HEK293 (cell line): ENCODE measurements at regions not wholly inside any gene's neighbourhood (a gene's known extent, or its start where the extent isn't known, plus 50 kb on each side); places are given as distances from the start of the nearest gene placed in this dataset.

Source experiments
- MZF1 ChIP-seq: fragments of 450-650 bp; formaldehyde crosslinking; IDR thresholded peaks from 2 replicates; pipeline ENCODE4 v1.5.1; 2017; ENCODE audit warnings: missing biosample characterization, missing genetic modification characterization, borderline replicate concordance
- TRIM28 ChIP-seq: IDR thresholded peaks from 2 replicates; pipeline ENCODE4 v1.6.1; 2011; ENCODE audit warnings: low read length, control low read depth, borderline replicate concordance
- ZNF133 ChIP-seq: fragments of 450-650 bp; formaldehyde crosslinking; IDR thresholded peaks from 2 replicates; pipeline ENCODE4 v1.5.1; 2016; ENCODE audit warnings: missing biosample characterization, missing genetic modification characterization
- ZNF140 ChIP-seq: fragments of 450-650 bp; formaldehyde crosslinking; IDR thresholded peaks from 2 replicates; pipeline ENCODE4 v1.5.1; 2016; ENCODE audit warnings: missing biosample characterization, missing genetic modification characterization
- ZNF394 ChIP-seq: fragments of 450-650 bp; formaldehyde crosslinking; IDR thresholded peaks from 2 replicates; pipeline ENCODE4 v1.5.1; 2016; ENCODE audit warnings: missing biosample characterization, missing genetic modification characterization, mild to moderate bottlenecking, moderate library complexity, borderline replicate concordance
- ZNF660 ChIP-seq: fragments of 450-650 bp; IDR thresholded peaks from 2 replicates; pipeline ENCODE4 v1.5.1; 2018; ENCODE audit warnings: missing biosample characterization, mild to moderate bottlenecking, missing genetic modification characterization
- TF ChIP-seq, protein P1 (sequence below): fragments of 450-650 bp; formaldehyde crosslinking; IDR thresholded peaks from 2 replicates; pipeline ENCODE4 v1.5.1; 2016; ENCODE audit warnings: missing biosample characterization, missing genetic modification characterization
- TF ChIP-seq, protein P2 (sequence below): fragments of 450-650 bp; formaldehyde crosslinking; IDR thresholded peaks from 2 replicates; pipeline ENCODE4 v1.5.1; 2017; ENCODE audit warnings: missing biosample characterization, missing genetic modification characterization

DNA sequence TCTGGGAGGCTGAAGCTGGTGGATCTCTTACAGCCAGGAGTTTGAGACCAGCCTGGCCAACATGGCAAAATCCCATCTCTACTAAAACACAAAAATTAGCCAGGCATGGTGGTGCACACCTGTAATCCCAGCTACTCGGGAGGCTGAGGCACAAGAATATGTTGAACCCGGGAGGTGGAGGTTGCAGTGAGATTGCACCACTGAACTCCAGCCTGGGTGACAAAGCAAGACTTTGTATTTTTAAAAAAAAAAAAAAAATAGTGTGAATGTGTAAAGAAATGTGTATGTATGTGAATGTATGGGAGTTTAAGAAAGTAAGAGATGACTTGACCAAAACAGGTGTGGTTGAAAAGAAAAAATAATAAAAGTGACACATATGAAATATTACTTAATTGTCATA lies 167.7 kb upstream of the TEX13C start:
- TF ChIP-seq ZNF140 (tag by site-specific recombination) (no peak), TRIM28 (no peak), ZNF133 (tag by site-specific recombination) (no peak), ZNF660 (no peak), ZNF394 (tag by site-specific recombination) (no peak), MZF1 (tag by site-specific recombination) (no peak)
- TF ChIP-seq, protein P1, sequence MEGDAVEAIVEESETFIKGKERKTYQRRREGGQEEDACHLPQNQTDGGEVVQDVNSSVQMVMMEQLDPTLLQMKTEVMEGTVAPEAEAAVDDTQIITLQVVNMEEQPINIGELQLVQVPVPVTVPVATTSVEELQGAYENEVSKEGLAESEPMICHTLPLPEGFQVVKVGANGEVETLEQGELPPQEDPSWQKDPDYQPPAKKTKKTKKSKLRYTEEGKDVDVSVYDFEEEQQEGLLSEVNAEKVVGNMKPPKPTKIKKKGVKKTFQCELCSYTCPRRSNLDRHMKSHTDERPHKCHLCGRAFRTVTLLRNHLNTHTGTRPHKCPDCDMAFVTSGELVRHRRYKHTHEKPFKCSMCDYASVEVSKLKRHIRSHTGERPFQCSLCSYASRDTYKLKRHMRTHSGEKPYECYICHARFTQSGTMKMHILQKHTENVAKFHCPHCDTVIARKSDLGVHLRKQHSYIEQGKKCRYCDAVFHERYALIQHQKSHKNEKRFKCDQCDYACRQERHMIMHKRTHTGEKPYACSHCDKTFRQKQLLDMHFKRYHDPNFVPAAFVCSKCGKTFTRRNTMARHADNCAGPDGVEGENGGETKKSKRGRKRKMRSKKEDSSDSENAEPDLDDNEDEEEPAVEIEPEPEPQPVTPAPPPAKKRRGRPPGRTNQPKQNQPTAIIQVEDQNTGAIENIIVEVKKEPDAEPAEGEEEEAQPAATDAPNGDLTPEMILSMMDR (tag by site-specific recombination) = no peak
- TF ChIP-seq, protein P2, sequence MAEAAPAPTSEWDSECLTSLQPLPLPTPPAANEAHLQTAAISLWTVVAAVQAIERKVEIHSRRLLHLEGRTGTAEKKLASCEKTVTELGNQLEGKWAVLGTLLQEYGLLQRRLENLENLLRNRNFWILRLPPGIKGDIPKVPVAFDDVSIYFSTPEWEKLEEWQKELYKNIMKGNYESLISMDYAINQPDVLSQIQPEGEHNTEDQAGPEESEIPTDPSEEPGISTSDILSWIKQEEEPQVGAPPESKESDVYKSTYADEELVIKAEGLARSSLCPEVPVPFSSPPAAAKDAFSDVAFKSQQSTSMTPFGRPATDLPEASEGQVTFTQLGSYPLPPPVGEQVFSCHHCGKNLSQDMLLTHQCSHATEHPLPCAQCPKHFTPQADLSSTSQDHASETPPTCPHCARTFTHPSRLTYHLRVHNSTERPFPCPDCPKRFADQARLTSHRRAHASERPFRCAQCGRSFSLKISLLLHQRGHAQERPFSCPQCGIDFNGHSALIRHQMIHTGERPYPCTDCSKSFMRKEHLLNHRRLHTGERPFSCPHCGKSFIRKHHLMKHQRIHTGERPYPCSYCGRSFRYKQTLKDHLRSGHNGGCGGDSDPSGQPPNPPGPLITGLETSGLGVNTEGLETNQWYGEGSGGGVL = no peak
